DND-41 (cell line): ENCODE measurements at regions not wholly inside any gene's neighbourhood (a gene's known extent, or its start where the extent isn't known, plus 50 kb on each side); places are given as distances from the start of the nearest gene placed in this dataset.

Source experiments
- EZH2 ChIP-seq: IDR thresholded peaks from 3 replicates; pipeline ENCODE4 v1.6.1; 2012; ENCODE audit warnings: borderline replicate concordance, low read depth, mild to moderate bottlenecking, moderate library complexity, low read length, inconsistent platforms; ENCODE audit not compliant: severe bottlenecking
- TF ChIP-seq, protein P1 (sequence below): IDR thresholded peaks from 2 replicates; pipeline ENCODE4 v1.5.1; 2012; ENCODE audit warnings: borderline replicate concordance, low read length, moderate library complexity, mild to moderate bottlenecking; ENCODE audit not compliant: poor library complexity, severe bottlenecking; ENCODE audit errors: extremely low read depth

DNA sequence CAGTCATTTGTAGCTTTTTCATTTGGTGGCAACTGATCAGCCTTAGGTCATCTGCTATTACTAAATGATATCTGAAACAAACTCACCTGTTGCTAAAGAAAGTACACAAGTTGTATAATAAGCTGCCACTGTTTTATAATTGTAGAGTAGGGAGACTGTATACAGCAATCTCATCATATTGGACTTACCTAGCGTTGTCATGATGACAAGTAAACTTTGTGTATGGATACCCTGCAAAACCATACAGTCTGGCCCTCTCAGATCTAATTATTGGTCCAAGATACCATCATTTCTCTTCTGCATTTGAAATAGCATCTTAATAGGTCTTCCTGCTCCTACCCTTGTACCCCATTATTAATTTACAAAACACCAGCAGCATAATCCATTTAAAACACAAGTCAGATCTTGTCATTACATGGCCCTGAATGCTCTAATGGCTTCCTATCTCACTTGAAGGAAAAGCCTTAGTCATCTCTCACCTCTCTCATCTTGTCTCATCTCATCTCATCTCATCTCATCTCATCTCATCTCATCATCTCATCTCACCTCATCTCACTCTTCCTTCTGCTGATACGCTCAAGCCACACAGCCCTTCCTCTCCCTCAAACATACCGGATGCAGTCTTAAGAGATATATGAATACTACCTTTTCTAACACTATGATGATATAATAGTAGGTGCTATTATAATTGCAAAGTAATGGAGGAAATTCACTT is 540.6 kb downstream of the MDFIC start:
- TF ChIP-seq, protein P1, sequence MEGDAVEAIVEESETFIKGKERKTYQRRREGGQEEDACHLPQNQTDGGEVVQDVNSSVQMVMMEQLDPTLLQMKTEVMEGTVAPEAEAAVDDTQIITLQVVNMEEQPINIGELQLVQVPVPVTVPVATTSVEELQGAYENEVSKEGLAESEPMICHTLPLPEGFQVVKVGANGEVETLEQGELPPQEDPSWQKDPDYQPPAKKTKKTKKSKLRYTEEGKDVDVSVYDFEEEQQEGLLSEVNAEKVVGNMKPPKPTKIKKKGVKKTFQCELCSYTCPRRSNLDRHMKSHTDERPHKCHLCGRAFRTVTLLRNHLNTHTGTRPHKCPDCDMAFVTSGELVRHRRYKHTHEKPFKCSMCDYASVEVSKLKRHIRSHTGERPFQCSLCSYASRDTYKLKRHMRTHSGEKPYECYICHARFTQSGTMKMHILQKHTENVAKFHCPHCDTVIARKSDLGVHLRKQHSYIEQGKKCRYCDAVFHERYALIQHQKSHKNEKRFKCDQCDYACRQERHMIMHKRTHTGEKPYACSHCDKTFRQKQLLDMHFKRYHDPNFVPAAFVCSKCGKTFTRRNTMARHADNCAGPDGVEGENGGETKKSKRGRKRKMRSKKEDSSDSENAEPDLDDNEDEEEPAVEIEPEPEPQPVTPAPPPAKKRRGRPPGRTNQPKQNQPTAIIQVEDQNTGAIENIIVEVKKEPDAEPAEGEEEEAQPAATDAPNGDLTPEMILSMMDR: no peak
- TF ChIP-seq EZH2: no peak
